ENCODE measurements at regions not wholly inside any gene's neighbourhood (a gene's known extent, or its start where the extent isn't known, plus 50 kb on each side); places are given as distances from the start of the nearest gene placed in this dataset.
"Not testable (repeated sequence)": the region's sequence is repeated elsewhere in the genome, so short reads cannot be mapped to it uniquely, and the experiment has no call there.

DNA sequence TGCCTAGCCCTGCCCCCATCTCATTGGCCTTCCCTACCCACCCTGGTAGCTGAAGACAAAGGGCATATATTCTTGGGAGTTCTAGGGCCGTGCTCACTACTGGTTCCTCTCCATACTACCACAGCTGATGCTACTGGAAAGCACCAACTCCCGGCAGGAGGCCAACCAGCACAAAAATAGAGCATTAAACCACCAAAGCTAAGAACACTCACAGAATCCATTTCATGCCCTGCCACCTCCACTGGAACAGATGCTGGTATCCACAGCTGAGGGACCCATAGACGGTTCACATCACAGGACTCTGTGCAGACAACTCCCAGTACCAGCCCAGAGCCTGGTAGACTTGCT is 170.4 kb downstream of the SEC23A start:
- TF ChIP-seq, protein P1, sequence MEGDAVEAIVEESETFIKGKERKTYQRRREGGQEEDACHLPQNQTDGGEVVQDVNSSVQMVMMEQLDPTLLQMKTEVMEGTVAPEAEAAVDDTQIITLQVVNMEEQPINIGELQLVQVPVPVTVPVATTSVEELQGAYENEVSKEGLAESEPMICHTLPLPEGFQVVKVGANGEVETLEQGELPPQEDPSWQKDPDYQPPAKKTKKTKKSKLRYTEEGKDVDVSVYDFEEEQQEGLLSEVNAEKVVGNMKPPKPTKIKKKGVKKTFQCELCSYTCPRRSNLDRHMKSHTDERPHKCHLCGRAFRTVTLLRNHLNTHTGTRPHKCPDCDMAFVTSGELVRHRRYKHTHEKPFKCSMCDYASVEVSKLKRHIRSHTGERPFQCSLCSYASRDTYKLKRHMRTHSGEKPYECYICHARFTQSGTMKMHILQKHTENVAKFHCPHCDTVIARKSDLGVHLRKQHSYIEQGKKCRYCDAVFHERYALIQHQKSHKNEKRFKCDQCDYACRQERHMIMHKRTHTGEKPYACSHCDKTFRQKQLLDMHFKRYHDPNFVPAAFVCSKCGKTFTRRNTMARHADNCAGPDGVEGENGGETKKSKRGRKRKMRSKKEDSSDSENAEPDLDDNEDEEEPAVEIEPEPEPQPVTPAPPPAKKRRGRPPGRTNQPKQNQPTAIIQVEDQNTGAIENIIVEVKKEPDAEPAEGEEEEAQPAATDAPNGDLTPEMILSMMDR (IDR thresholded peaks at IDR 0.05), result not testable (repeated sequence)
- not testable (repeated sequence) for TF ChIP-seq POLR2AphosphoS5, POLR2A (IDR thresholded peaks at IDR 0.05)

Data from stomach (tissue), 4 donors.